GM12878 (cell line): ENCODE measurements at regions not wholly inside any gene's neighbourhood (a gene's known extent, or its start where the extent isn't known, plus 50 kb on each side); places are given as distances from the start of the nearest gene placed in this dataset.
A peak's percentile ranks its signal among the peaks of the same experiment; 100 is the strongest.

Experiments
- ATAC-seq: fragments of 200-7000 bp; cut with Tn5 transposase; 3 replicates; pipeline ENCODE4 v1.9.1; 2020; ENCODE audit warnings: mild to moderate bottlenecking, moderate library complexity
- BruUV-seq: library from RNA; stranded (reverse); fragments of 400-500 nt; replicated peaks from 2 replicates; lab custom pipeline; 2021; lab: Mats Ljungman, UMichigan
- CTCF ChIA-PET: fragments of 300-600 bp; sonication (Branson Sonifier 250); formaldehyde crosslinking; extraction: SDS; loops from one replicate; lab custom pipeline; 2021; ENCODE audit warnings: inconsistent platforms; lab: Yijun Ruan, JAX
- POLR2A ChIA-PET: fragments of 350-600 bp; formaldehyde crosslinking; extraction: SDS; loops from one replicate; lab custom pipeline; 2021; ENCODE audit warnings: inconsistent platforms; lab: Charles Lee
- RAD21 ChIA-PET: fragments of 300-600 bp; sonication (Branson Sonifier 250); formaldehyde crosslinking; loops from one replicate; lab custom pipeline; 2023; ENCODE audit warnings: antibody characterized with exemption; ENCODE audit not compliant: unreplicated experiment; lab: Charles Lee
- SMC1A ChIA-PET: fragments of 300-600 bp; sonication (Branson Sonifier 250); formaldehyde crosslinking; loops from one replicate; lab custom pipeline; 2023; ENCODE audit not compliant: unreplicated experiment, uncharacterized antibody; lab: Charles Lee
- DNase-seq: peaks from one replicate; pipeline ENCODE4 v3.0.0-alpha.2; 2011; ENCODE audit warnings: low read depth, low spot score
- FAIRE-seq: peaks from 3 replicates; lab custom pipeline; 2011; peaks lifted over from hg19 to GRCh38; lab: Jason Lieb, UNC
- H2AFZ ChIP-seq: 2 replicates; pipeline ENCODE4 v1.6.0; 2011; ENCODE audit warnings: low read depth, low read length, control low read depth; ENCODE audit not compliant: control insufficient read depth
- H3K27ac ChIP-seq: 2 replicates; pipeline ENCODE4 v1.5.1; 2011; ENCODE audit warnings: control low read depth; ENCODE audit not compliant: control insufficient read depth, insufficient read depth
- H3K27me3 ChIP-seq, 2 experiments: replicated peaks in 1 of 2; 2 replicates each; pipeline versions ENCODE4 v1.6.0 to v1.6.1; 2011; ENCODE audit warnings: low read length in 1 of 2; ENCODE audit not compliant: control insufficient read depth in 2 of 2, insufficient read depth in 2 of 2
- H3K36me3 ChIP-seq, 2 experiments: 2 replicates each; pipeline ENCODE4 v1.5.1; 2011; ENCODE audit warnings: low read length in 1 of 2; ENCODE audit not compliant: control insufficient read depth in 2 of 2, insufficient read depth in 2 of 2
- H3K4me1 ChIP-seq: 2 replicates; pipeline ENCODE4 v1.6.1; 2011; ENCODE audit warnings: mild to moderate bottlenecking, low read length, moderate library complexity, mixed read lengths; ENCODE audit not compliant: control insufficient read depth, insufficient read depth
- H3K4me2 ChIP-seq: 2 replicates; pipeline ENCODE4 v1.6.0; 2011; ENCODE audit warnings: control low read depth; ENCODE audit not compliant: control insufficient read depth, insufficient read depth
- H3K4me3 ChIP-seq: fragments of 200-600 bp; sonication (generic); 2 replicates; pipeline ENCODE4 v1.5.1; 2016
- H3K79me2 ChIP-seq: 2 replicates; pipeline ENCODE4 v1.6.0; 2011; ENCODE audit warnings: low read length; ENCODE audit not compliant: control insufficient read depth, insufficient read depth
- H3K9ac ChIP-seq: 2 replicates; pipeline ENCODE4 v1.8.0; 2011; ENCODE audit warnings: low read length, control low read depth, mixed read lengths; ENCODE audit not compliant: control insufficient read depth, insufficient read depth
- H3K9me3 ChIP-seq: replicated peaks from 3 replicates; pipeline ENCODE4 v1.5.1; 2011; ENCODE audit warnings: mild to moderate bottlenecking, low read length; ENCODE audit not compliant: control insufficient read depth, insufficient read depth
- H4K20me1 ChIP-seq: 2 replicates; pipeline ENCODE4 v1.6.0; 2011; ENCODE audit not compliant: control insufficient read depth, insufficient read depth
- NR2C1 ChIP-seq: fragments of 450-650 bp; IDR thresholded peaks from 2 replicates; pipeline ENCODE4 v1.6.1; 2017; ENCODE audit warnings: antibody characterized with exemption, mild to moderate bottlenecking, moderate library complexity
- NR2F1 ChIP-seq: fragments of 450-650 bp; conservative IDR thresholded peaks from 2 replicates; pipeline ENCODE4 v1.6.1; 2017; ENCODE audit warnings: mild to moderate bottlenecking
- PML ChIP-seq: IDR thresholded peaks from 2 replicates; pipeline ENCODE4 v1.6.1; 2012; ENCODE audit warnings: low read length, inconsistent platforms
- RAD51 ChIP-seq: fragments of 450-650 bp; IDR thresholded peaks from 2 replicates; pipeline ENCODE4 v1.6.1; 2016; ENCODE audit warnings: moderate library complexity, mild to moderate bottlenecking, inconsistent platforms
- RUNX3 ChIP-seq: IDR thresholded peaks from 2 replicates; pipeline ENCODE4 v1.6.1; 2012; ENCODE audit warnings: low read length, inconsistent platforms
- TBL1XR1 ChIP-seq: IDR thresholded peaks from 2 replicates; pipeline ENCODE4 v1.6.1; 2012; ENCODE audit warnings: low read depth, low read length, improper control_type of control experiment
- TCF3 ChIP-seq: IDR thresholded peaks from 2 replicates; pipeline ENCODE4 v1.6.1; 2012; ENCODE audit warnings: low read depth, mild to moderate bottlenecking, low read length, borderline replicate concordance; ENCODE audit not compliant: insufficient read depth
- ZNF24 ChIP-seq: fragments of 450-650 bp; IDR thresholded peaks from 2 replicates; pipeline ENCODE4 v1.6.1; 2017; ENCODE audit warnings: antibody characterized with exemption, mild to moderate bottlenecking
- WGBS: methylation state at CpG from one replicate; pipeline ENCODE4 v1.1.6; 2016; ENCODE audit warnings: low lambda C conversion rate; ENCODE audit not compliant: insufficient replicate concordance, insufficient coverage; ENCODE audit errors: missing lambda C conversion rate; 5-methylcytosine and 5-hydroxymethylcytosine counted together
- in situ Hi-C: fragments of 300-500 bp; cut with MboI; formaldehyde crosslinking; loops from 9 replicates; pipeline ENCODE4 v1.14.3; 2018; ENCODE audit warnings: mixed read lengths
- intact Hi-C: fragments of 100-400 bp; cut with micrococcal nuclease; formaldehyde crosslinking; loops from one replicate; pipeline ENCODE4 v1.14.2; 2022; ENCODE audit not compliant: unreplicated experiment
- TF ChIP-seq, protein P1 (sequence below): IDR thresholded peaks from 2 replicates; pipeline ENCODE4 v1.6.1; 2011; ENCODE audit warnings: low read depth, low read length, improper control_type of control experiment, borderline replicate concordance
- TF ChIP-seq, protein P2 (sequence below): fragments of 450-650 bp; IDR thresholded peaks from 2 replicates; pipeline ENCODE4 v1.6.1; 2018; ENCODE audit warnings: mild to moderate bottlenecking, low read depth, moderate library complexity; ENCODE audit not compliant: partially characterized antibody
- TF ChIP-seq, protein P3 (sequence below): fragments of 450-650 bp; IDR thresholded peaks from 2 replicates; pipeline ENCODE4 v1.6.1; 2017; ENCODE audit warnings: mild to moderate bottlenecking, moderate library complexity
- TF ChIP-seq, protein P4 (sequence below): fragments of 450-650 bp; IDR thresholded peaks from 2 replicates; pipeline ENCODE4 v1.6.1; 2016; ENCODE audit warnings: mild to moderate bottlenecking
- TF ChIP-seq, protein P5 (sequence below): fragments of 150-350 bp; IDR thresholded peaks from 2 replicates; pipeline ENCODE4 v1.6.1; 2014; ENCODE audit warnings: mild to moderate bottlenecking, low read depth, low read length

DNA sequence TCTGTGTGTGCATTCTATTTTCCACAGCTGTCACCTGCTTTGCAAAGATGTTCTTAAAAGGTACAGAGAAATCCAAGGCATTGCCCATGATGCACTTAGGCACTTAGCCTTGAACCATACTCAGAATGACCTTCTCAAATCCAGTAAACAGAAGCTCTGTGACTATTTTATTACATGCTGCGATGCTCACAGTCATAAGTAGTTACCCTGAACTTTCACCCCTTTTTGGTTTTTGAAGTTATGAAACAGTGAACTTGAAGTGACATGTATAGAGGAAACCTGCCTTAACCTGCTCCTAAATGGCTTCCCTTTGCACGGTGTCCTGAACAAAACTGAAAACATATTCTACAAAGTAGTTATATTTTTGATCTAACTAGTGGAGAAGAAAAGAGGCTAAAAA, 100.4 kb downstream of the SLC10A2 start:
- no peak overlapping the region; the same call in 1 of the 2 replicates for H3K27ac ChIP-seq
- no peak for ATAC-seq
- in situ Hi-C loops: no loop called here
- intact Hi-C loops: no loop called here
- H4K20me1 ChIP-seq: no peaks in the 10 kb centered on the region
- WGBS: 0% methylated on average over 2 of the region's 2 CpGs
- peaks cover 7% of the 10 kb centered on the region for H3K9me3 ChIP-seq
- H2AFZ ChIP-seq: peak overlapping the region; percentile 12; the same call in 1 of the 2 replicates
- FAIRE-seq: no peak
- no peaks in the 10 kb centered on the region for H3K79me2 ChIP-seq
- ChIA-PET CTCF (interaction anchor here (1.5 kb wide), 1 partner anchor 97 kb away, joined by 3 read pairs; no protein-coding TSS in a partner anchor), RAD21 (interaction anchor here (1.0 kb wide), 1 partner anchor 33 kb away, joined by 3 read pairs; no protein-coding TSS in a partner anchor), SMC1A (interaction anchor here (0.6 to 1.6 kb wide), 4 partner anchors 9 to 165 kb away, joined by 3 to 4 read pairs (median 3); no protein-coding TSS in a partner anchor), POLR2A (no interaction called here)
- BruUV-seq: no TSS peak
- H3K27me3 ChIP-seq: no peaks in the 10 kb centered on the region
- no peaks in the 10 kb centered on the region for H3K36me3 ChIP-seq
- H3K9ac ChIP-seq: no peak overlapping the region
- DNase-seq: no peak
- H3K4me1 ChIP-seq: peaks cover 21% of the 10 kb centered on the region
- H3K4me3 ChIP-seq: no peak overlapping the region
- peak overlapping the region; percentile 13; the same call in 1 of the 2 replicates for H3K4me2 ChIP-seq
- TF ChIP-seq ZNF24: no peak
- TF ChIP-seq NR2C1: peak; percentile 59; the same call in 1 of the 2 replicates
- TF ChIP-seq NR2F1: 0 out of 2 replicates have a peak, but pooled peaks have one; percentile 27
- no peak for TF ChIP-seq PML
- TF ChIP-seq, protein P1, sequence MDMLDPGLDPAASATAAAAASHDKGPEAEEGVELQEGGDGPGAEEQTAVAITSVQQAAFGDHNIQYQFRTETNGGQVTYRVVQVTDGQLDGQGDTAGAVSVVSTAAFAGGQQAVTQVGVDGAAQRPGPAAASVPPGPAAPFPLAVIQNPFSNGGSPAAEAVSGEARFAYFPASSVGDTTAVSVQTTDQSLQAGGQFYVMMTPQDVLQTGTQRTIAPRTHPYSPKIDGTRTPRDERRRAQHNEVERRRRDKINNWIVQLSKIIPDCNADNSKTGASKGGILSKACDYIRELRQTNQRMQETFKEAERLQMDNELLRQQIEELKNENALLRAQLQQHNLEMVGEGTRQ: no peak
- TF ChIP-seq, protein P2, sequence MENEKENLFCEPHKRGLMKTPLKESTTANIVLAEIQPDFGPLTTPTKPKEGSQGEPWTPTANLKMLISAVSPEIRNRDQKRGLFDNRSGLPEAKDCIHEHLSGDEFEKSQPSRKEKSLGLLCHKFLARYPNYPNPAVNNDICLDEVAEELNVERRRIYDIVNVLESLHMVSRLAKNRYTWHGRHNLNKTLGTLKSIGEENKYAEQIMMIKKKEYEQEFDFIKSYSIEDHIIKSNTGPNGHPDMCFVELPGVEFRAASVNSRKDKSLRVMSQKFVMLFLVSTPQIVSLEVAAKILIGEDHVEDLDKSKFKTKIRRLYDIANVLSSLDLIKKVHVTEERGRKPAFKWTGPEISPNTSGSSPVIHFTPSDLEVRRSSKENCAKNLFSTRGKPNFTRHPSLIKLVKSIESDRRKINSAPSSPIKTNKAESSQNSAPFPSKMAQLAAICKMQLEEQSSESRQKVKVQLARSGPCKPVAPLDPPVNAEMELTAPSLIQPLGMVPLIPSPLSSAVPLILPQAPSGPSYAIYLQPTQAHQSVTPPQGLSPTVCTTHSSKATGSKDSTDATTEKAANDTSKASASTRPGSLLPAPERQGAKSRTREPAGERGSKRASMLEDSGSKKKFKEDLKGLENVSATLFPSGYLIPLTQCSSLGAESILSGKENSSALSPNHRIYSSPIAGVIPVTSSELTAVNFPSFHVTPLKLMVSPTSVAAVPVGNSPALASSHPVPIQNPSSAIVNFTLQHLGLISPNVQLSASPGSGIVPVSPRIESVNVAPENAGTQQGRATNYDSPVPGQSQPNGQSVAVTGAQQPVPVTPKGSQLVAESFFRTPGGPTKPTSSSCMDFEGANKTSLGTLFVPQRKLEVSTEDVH: no peak
- TF ChIP-seq TBL1XR1: no peak
- TF ChIP-seq RAD51: no peak
- TF ChIP-seq, protein P3, sequence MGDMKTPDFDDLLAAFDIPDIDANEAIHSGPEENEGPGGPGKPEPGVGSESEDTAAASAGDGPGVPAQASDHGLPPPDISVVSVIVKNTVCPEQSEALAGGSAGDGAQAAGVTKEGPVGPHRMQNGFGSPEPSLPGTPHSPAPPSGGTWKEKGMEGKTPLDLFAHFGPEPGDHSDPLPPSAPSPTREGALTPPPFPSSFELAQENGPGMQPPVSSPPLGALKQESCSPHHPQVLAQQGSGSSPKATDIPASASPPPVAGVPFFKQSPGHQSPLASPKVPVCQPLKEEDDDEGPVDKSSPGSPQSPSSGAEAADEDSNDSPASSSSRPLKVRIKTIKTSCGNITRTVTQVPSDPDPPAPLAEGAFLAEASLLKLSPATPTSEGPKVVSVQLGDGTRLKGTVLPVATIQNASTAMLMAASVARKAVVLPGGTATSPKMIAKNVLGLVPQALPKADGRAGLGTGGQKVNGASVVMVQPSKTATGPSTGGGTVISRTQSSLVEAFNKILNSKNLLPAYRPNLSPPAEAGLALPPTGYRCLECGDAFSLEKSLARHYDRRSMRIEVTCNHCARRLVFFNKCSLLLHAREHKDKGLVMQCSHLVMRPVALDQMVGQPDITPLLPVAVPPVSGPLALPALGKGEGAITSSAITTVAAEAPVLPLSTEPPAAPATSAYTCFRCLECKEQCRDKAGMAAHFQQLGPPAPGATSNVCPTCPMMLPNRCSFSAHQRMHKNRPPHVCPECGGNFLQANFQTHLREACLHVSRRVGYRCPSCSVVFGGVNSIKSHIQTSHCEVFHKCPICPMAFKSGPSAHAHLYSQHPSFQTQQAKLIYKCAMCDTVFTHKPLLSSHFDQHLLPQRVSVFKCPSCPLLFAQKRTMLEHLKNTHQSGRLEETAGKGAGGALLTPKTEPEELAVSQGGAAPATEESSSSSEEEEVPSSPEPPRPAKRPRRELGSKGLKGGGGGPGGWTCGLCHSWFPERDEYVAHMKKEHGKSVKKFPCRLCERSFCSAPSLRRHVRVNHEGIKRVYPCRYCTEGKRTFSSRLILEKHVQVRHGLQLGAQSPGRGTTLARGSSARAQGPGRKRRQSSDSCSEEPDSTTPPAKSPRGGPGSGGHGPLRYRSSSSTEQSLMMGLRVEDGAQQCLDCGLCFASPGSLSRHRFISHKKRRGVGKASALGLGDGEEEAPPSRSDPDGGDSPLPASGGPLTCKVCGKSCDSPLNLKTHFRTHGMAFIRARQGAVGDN: peak; percentile 87
- TF ChIP-seq, protein P4, sequence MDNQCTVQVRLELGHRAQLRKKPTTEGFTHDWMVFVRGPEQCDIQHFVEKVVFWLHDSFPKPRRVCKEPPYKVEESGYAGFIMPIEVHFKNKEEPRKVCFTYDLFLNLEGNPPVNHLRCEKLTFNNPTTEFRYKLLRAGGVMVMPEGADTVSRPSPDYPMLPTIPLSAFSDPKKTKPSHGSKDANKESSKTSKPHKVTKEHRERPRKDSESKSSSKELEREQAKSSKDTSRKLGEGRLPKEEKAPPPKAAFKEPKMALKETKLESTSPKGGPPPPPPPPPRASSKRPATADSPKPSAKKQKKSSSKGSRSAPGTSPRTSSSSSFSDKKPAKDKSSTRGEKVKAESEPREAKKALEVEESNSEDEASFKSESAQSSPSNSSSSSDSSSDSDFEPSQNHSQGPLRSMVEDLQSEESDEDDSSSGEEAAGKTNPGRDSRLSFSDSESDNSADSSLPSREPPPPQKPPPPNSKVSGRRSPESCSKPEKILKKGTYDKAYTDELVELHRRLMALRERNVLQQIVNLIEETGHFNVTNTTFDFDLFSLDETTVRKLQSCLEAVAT: no peak
- TF ChIP-seq, protein P5, sequence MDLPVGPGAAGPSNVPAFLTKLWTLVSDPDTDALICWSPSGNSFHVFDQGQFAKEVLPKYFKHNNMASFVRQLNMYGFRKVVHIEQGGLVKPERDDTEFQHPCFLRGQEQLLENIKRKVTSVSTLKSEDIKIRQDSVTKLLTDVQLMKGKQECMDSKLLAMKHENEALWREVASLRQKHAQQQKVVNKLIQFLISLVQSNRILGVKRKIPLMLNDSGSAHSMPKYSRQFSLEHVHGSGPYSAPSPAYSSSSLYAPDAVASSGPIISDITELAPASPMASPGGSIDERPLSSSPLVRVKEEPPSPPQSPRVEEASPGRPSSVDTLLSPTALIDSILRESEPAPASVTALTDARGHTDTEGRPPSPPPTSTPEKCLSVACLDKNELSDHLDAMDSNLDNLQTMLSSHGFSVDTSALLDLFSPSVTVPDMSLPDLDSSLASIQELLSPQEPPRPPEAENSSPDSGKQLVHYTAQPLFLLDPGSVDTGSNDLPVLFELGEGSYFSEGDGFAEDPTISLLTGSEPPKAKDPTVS: no peak
- TF ChIP-seq TCF3: no peak
- TF ChIP-seq RUNX3: peak; percentile 6; the same call in 1 of the 2 replicates
